Trophoblast cell (in vitro differentiated cells and primary cell): ENCODE measurements at regions not wholly inside any gene's neighbourhood (a gene's known extent, or its start where the extent isn't known, plus 50 kb on each side); places are given as distances from the start of the nearest gene placed in this dataset.

Experiments
- DNase-seq, 2 donors: peaks; one replicate each; pipeline ENCODE4 v3.0.0-alpha.2; 2016
- H2AFZ ChIP-seq: 2 replicates; pipeline ENCODE4 v1.6.1; 2013; ENCODE audit warnings: low read length, moderate library complexity, mild to moderate bottlenecking; ENCODE audit not compliant: insufficient read depth, poor library complexity
- H2AK5ac ChIP-seq: 2 replicates; pipeline ENCODE4 v1.6.1; 2013; ENCODE audit warnings: mild to moderate bottlenecking, low read length
- H2BK120ac ChIP-seq: 2 replicates; pipeline ENCODE4 v1.6.1; 2013; ENCODE audit warnings: low read length, mild to moderate bottlenecking, moderate library complexity; ENCODE audit not compliant: insufficient read depth, poor library complexity
- H2BK12ac ChIP-seq: 2 replicates; pipeline ENCODE4 v1.6.1; 2013; ENCODE audit warnings: mild to moderate bottlenecking, low read length, moderate library complexity
- H2BK5ac ChIP-seq: 2 replicates; pipeline ENCODE4 v1.6.1; 2013; ENCODE audit warnings: low read length, low read depth, moderate library complexity, mild to moderate bottlenecking; ENCODE audit not compliant: poor library complexity
- H3K14ac ChIP-seq: 2 replicates; pipeline ENCODE4 v1.6.1; 2013; ENCODE audit warnings: mild to moderate bottlenecking, low read length
- H3K18ac ChIP-seq: 2 replicates; pipeline ENCODE4 v1.6.1; 2013; ENCODE audit warnings: mild to moderate bottlenecking, low read length
- H3K23ac ChIP-seq: 2 replicates; pipeline ENCODE4 v1.6.1; 2013; ENCODE audit warnings: low read length
- H3K27ac ChIP-seq: 2 replicates; pipeline ENCODE4 v1.5.1; 2013; ENCODE audit warnings: low read depth, mild to moderate bottlenecking, inconsistent platforms, low read length, moderate library complexity
- H3K27me3 ChIP-seq: 2 replicates; pipeline ENCODE4 v1.6.1; 2013; ENCODE audit warnings: inconsistent platforms, mild to moderate bottlenecking, low read length, moderate library complexity; ENCODE audit not compliant: insufficient read depth
- H3K36me3 ChIP-seq, 2 experiments: 1 replicate in 1 of 2; 2 replicates in 1 of 2; pipeline ENCODE4 v1.6.1; 2013; ENCODE audit warnings: low read length in 2 of 2, mild to moderate bottlenecking in 2 of 2, moderate library complexity in 1 of 2; ENCODE audit not compliant: insufficient read depth in 2 of 2, control insufficient read depth in 1 of 2
- H3K4ac ChIP-seq: 2 replicates; pipeline ENCODE4 v1.6.1; 2013; ENCODE audit warnings: low read depth, mild to moderate bottlenecking, low read length, moderate library complexity
- H3K4me1 ChIP-seq, 2 experiments: 1 replicate in 1 of 2; 2 replicates in 1 of 2; pipeline ENCODE4 v1.6.1; 2013; ENCODE audit warnings: low read length in 2 of 2, mild to moderate bottlenecking in 2 of 2, moderate library complexity in 1 of 2; ENCODE audit not compliant: insufficient read depth in 2 of 2, control insufficient read depth in 1 of 2
- H3K4me2 ChIP-seq: 2 replicates; pipeline ENCODE4 v1.6.1; 2013; ENCODE audit warnings: inconsistent platforms, mild to moderate bottlenecking, low read length, moderate library complexity
- H3K4me3 ChIP-seq: 2 replicates; pipeline ENCODE4 v1.5.1; 2013; ENCODE audit warnings: mild to moderate bottlenecking, low read depth, low read length, inconsistent platforms
- H3K79me1 ChIP-seq: one replicate; pipeline ENCODE4 v1.6.1; 2013; ENCODE audit warnings: low read length
- H3K79me2 ChIP-seq: 2 replicates; pipeline ENCODE4 v1.6.1; 2013; ENCODE audit warnings: low read length, mild to moderate bottlenecking; ENCODE audit not compliant: control insufficient read depth, insufficient read depth, poor library complexity
- H3K9ac ChIP-seq: 2 replicates; pipeline ENCODE4 v1.6.1; 2013; ENCODE audit warnings: mild to moderate bottlenecking, low read length
- H3K9me3 ChIP-seq: 2 replicates; pipeline ENCODE4 v1.6.1; 2013; ENCODE audit warnings: low read depth, mild to moderate bottlenecking, control low read depth, inconsistent platforms, low read length; ENCODE audit not compliant: insufficient read depth
- H4K12ac ChIP-seq: 2 replicates; pipeline ENCODE4 v1.6.1; 2013; ENCODE audit warnings: low read depth, mild to moderate bottlenecking, low read length, moderate library complexity
- H4K8ac ChIP-seq: 2 replicates; pipeline ENCODE4 v1.6.1; 2013; ENCODE audit warnings: low read depth, mild to moderate bottlenecking, low read length, moderate library complexity
- H4K91ac ChIP-seq: one replicate; pipeline ENCODE4 v1.6.1; 2013; ENCODE audit warnings: low read depth, mild to moderate bottlenecking, low read length, moderate library complexity
- WGBS: extraction: QIAGEN DNeasy Blood & Tissue Kit; methylation state at CpG from one replicate; pipeline ENCODE4 v1.1.7; 2013; ENCODE audit warnings: missing lambda C conversion rate; ENCODE audit not compliant: insufficient read length, insufficient coverage; ENCODE audit errors: extremely low coverage; 5-methylcytosine and 5-hydroxymethylcytosine counted together

GRCh38 chr11:97354026-97354425, 964.2 kb downstream of the JRKL start:
- Histone ChIP-seq H3K79me1 (no peaks in the 10 kb centered on the region), H2AK5ac (no peak overlapping the region), H3K9ac (no peak overlapping the region), H3K4ac (no peak overlapping the region), H2BK120ac (no peak overlapping the region), H2BK5ac (no peak overlapping the region), H3K23ac (no peak overlapping the region), H2AFZ (no peak overlapping the region), H3K4me3 (no peak overlapping the region), H3K79me2 (no peaks in the 10 kb centered on the region), H3K14ac (no peak overlapping the region), H4K91ac (no peak overlapping the region), H3K9me3 (no peaks in the 10 kb centered on the region), H3K18ac (no peak overlapping the region), H4K12ac (no peak overlapping the region), H2BK12ac (no peak overlapping the region), H3K4me1 (no peaks in the 10 kb centered on the region), H3K36me3 (no peaks in the 10 kb centered on the region), H3K4me2 (no peak overlapping the region), H4K8ac (no peak overlapping the region), H3K27me3 (no peaks in the 10 kb centered on the region), H3K27ac (no peak overlapping the region)
- WGBS, result no CpG with 5 or more reads among the region's 1 CpG
- no peak for DNase-seq

DNA sequence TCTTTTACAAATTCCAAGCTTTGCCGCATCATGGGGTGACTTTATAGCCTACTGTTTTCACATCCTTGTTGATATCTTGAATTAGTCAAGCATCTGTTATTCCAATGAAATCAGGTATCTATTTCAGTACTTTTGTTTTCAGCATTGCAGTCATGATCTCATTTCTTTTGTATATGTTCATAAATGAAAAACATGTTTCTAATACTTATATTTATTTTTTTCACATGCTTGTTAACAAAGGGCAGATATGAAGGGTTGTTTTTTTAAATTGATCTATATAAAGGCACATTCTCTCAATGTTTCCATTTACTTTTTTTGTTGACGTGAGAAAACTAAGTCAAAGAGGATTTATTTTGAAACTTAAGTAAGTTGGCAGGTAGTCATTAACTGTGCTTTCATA, 964.8 kb downstream of the JRKL start:
- Histone ChIP-seq H3K27ac (no peak overlapping the region), H3K4me3 (no peak overlapping the region), H3K79me2 (no peaks in the 10 kb centered on the region), H3K27me3 (no peaks in the 10 kb centered on the region), H2BK5ac (no peak overlapping the region), H3K4ac (no peak overlapping the region), H3K4me2 (no peak overlapping the region), H2BK120ac (no peak overlapping the region), H3K36me3 (no peaks in the 10 kb centered on the region), H3K79me1 (no peaks in the 10 kb centered on the region), H3K14ac (no peak overlapping the region), H3K9ac (no peak overlapping the region), H2BK12ac (no peak overlapping the region), H2AK5ac (no peak overlapping the region), H2AFZ (no peak overlapping the region), H4K91ac (no peak overlapping the region), H4K12ac (no peak overlapping the region), H3K9me3 (no peaks in the 10 kb centered on the region), H3K23ac (no peak overlapping the region), H3K4me1 (no peaks in the 10 kb centered on the region), H3K18ac (no peak overlapping the region), H4K8ac (no peak overlapping the region)
- DNase-seq, result no peak
- no CpG with 5 or more reads among the region's 2 CpGs for WGBS

DNA sequence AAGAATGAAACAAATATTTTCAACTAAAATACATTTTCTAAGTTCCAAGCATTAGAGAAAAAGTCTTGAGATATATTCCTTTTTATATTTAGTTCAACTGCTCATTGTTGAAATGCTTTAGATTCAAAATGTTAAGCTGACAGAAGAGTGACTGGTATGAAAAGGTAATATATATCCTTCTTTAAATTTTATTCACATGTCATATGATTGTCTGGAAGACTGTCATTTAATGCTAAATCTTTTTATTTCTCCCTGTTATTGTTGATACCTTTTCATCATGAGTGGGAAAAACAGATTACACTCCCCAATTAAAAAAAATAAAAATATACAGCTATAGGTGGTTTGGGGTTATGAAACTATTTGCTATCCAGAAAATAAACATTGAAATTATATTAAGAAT, 965.4 kb downstream of the JRKL start:
- Histone ChIP-seq H2BK120ac (no peak overlapping the region), H4K8ac (no peak overlapping the region), H3K9ac (no peak overlapping the region), H3K9me3 (no peaks in the 10 kb centered on the region), H3K79me2 (no peaks in the 10 kb centered on the region), H2AK5ac (no peak overlapping the region), H3K4ac (no peak overlapping the region), H3K4me1 (no peaks in the 10 kb centered on the region), H3K18ac (no peak overlapping the region), H3K23ac (no peak overlapping the region), H2BK12ac (no peak overlapping the region), H3K14ac (no peak overlapping the region), H4K12ac (no peak overlapping the region), H3K4me2 (no peak overlapping the region), H3K27ac (no peak overlapping the region), H3K36me3 (no peaks in the 10 kb centered on the region), H2BK5ac (no peak overlapping the region), H2AFZ (no peak overlapping the region), H4K91ac (no peak overlapping the region), H3K4me3 (no peak overlapping the region), H3K79me1 (no peaks in the 10 kb centered on the region), H3K27me3 (no peaks in the 10 kb centered on the region)
- no peak for DNase-seq

GRCh38 chr11:97356144-97356543, 966.3 kb downstream of the JRKL start:
- Histone ChIP-seq H4K91ac (no peak overlapping the region), H4K8ac (no peak overlapping the region), H3K18ac (no peak overlapping the region), H2BK12ac (no peak overlapping the region), H3K23ac (no peak overlapping the region), H2BK120ac (no peak overlapping the region), H2AFZ (no peak overlapping the region), H3K4me1 (no peaks in the 10 kb centered on the region), H3K9me3 (no peaks in the 10 kb centered on the region), H3K79me2 (no peaks in the 10 kb centered on the region), H3K9ac (no peak overlapping the region), H3K4ac (no peak overlapping the region), H3K14ac (no peak overlapping the region), H3K4me2 (no peak overlapping the region), H2BK5ac (no peak overlapping the region), H3K36me3 (no peaks in the 10 kb centered on the region), H2AK5ac (no peak overlapping the region), H3K4me3 (no peak overlapping the region), H3K79me1 (no peaks in the 10 kb centered on the region), H3K27ac (no peak overlapping the region), H4K12ac (no peak overlapping the region), H3K27me3 (no peaks in the 10 kb centered on the region)
- DNase-seq, result no peak
- no CpG with 5 or more reads among the region's 3 CpGs for WGBS

DNA sequence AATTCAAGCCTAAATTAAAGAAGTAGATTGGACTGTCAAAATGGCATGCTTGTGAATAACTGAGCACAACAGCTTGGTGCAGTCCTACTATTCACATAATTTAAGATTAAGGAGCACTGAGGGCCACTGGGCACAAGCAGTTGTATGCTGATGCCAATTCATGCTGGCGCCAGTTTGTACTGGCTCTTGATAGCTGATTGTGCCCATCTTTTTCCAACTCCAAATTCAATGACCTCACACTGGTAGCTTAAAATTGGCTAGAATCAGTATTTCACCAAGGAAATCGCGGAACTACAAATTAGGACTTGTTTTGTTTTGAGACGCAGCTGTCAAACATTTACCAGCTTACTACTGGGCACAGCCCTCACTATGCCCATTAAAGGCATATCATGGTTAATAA, 969.2 kb downstream of the JRKL start:
- DNase-seq, result no peak
- Histone ChIP-seq H3K14ac (no peak overlapping the region), H3K4me3 (no peak overlapping the region), H3K18ac (no peak overlapping the region), H3K27ac (no peak overlapping the region), H3K9ac (no peak overlapping the region), H3K4ac (no peak overlapping the region), H4K8ac (no peak overlapping the region), H2AFZ (no peak overlapping the region), H3K79me1 (no peaks in the 10 kb centered on the region), H3K36me3 (no peaks in the 10 kb centered on the region), H3K4me2 (no peak overlapping the region), H3K9me3 (no peaks in the 10 kb centered on the region), H4K12ac (no peak overlapping the region), H3K23ac (no peak overlapping the region), H2BK5ac (no peak overlapping the region), H4K91ac (no peak overlapping the region), H3K27me3 (no peaks in the 10 kb centered on the region), H3K4me1 (no peaks in the 10 kb centered on the region), H2AK5ac (no peak overlapping the region), H3K79me2 (no peaks in the 10 kb centered on the region), H2BK120ac (no peak overlapping the region), H2BK12ac (no peak overlapping the region)
- no CpG with 5 or more reads among the region's 4 CpGs for WGBS
